ENCODE measurements at regions not wholly inside any gene's neighbourhood (a gene's known extent, or its start where the extent isn't known, plus 50 kb on each side); places are given as distances from the start of the nearest gene placed in this dataset.

DNA sequence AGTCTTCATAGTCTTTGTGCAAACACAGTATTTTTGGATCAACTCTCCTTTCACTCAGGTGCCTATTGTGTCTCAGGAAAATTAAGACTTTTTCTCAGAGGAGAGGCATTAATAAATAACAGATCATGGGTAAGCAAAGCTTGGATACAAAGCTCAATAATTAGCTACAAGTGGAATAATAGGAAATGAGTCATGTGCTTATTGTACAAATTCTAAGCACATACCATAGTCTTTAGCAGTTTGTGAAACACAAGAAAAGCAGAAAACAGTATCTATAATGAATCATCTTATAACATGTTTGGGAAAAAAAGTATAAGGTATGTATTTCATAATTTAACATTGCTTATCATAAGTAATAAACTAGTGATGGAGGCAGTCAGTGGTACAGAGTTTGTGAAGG is 477.0 kb downstream of the CDH10 start:
- TF ChIP-seq, protein P1, sequence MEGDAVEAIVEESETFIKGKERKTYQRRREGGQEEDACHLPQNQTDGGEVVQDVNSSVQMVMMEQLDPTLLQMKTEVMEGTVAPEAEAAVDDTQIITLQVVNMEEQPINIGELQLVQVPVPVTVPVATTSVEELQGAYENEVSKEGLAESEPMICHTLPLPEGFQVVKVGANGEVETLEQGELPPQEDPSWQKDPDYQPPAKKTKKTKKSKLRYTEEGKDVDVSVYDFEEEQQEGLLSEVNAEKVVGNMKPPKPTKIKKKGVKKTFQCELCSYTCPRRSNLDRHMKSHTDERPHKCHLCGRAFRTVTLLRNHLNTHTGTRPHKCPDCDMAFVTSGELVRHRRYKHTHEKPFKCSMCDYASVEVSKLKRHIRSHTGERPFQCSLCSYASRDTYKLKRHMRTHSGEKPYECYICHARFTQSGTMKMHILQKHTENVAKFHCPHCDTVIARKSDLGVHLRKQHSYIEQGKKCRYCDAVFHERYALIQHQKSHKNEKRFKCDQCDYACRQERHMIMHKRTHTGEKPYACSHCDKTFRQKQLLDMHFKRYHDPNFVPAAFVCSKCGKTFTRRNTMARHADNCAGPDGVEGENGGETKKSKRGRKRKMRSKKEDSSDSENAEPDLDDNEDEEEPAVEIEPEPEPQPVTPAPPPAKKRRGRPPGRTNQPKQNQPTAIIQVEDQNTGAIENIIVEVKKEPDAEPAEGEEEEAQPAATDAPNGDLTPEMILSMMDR (IDR thresholded peaks at IDR 0.05): no peak
- no peak for TF ChIP-seq POLR2A (IDR thresholded peaks at IDR 0.05)
